ENCODE measurements at regions not wholly inside any gene's neighbourhood (a gene's known extent, or its start where the extent isn't known, plus 50 kb on each side); places are given as distances from the start of the nearest gene placed in this dataset.

DNA sequence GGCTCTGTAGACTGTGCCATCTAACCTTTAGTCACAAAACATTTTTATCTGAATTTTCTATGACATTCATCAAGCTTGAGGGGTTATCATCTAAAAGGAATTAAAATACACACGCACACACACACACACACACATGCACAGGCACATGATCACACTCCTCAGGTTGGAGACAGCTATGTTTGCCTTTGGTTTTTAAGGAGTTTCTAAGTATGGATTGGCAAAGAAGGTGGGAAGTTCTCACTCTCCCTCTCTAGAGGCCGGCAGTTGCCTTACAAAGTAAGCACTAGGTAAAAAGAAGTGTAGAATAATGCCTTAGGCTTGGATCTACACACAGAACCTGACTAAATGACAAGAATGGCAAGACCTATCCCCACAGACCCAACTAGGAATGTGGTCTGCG is 437.1 kb downstream of the ZEB2 start:
- no peak for DNase-seq (ENCODE audit: low spot score)
- Mint-ChIP-seq H3K9me3 (ENCODE audit: low read depth) (peaks cover 3% of the 10 kb centered on the region), H3K27me3 (ENCODE audit: low read depth) (no peaks in the 10 kb centered on the region), H3K4me1 (ENCODE audit: low read depth) (peaks cover 80% of the 10 kb centered on the region), H3K36me3 (ENCODE audit: low read depth) (peaks cover 2% of the 10 kb centered on the region), H3K4me3 (ENCODE audit: unreplicated experiment) (no peak overlapping the region), H3K27ac (ENCODE audit: unreplicated experiment) (peak overlapping the region; percentile 78)
- TF ChIP-seq CTCF (IDR thresholded peaks at IDR 0.05): no peak

DNA sequence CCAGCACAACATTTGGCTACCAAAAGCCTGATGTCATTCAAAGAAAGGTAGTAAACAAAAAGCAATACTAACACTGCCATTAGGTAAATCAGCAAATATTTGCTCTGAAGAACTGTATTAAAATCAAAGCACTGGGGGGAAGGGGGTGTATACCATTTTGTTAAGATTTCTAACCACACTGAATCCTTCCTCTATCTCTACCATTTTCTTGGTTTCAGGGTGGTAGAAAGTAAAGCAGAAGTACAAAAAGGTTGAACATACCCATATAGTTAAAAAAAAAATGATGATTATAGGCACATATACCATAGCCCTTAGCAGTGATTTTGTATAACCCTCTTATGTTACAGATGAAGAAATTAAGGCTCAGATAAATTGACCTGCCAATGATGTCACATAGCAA is 437.6 kb downstream of the ZEB2 start:
- H3K27ac Mint-ChIP-seq (ENCODE audit: unreplicated experiment): no peak overlapping the region
- peaks cover 3% of the 10 kb centered on the region for H3K9me3 Mint-ChIP-seq (ENCODE audit: low read depth)
- H3K36me3 Mint-ChIP-seq (ENCODE audit: low read depth): no peaks in the 10 kb centered on the region

GRCh38 chr2:144081272-144081671 is 438.6 kb downstream of the ZEB2 start:
- Mint-ChIP-seq H3K36me3 (ENCODE audit: low read depth) (no peaks in the 10 kb centered on the region), H3K4me1 (ENCODE audit: low read depth) (peaks cover 73% of the 10 kb centered on the region), H3K27ac (ENCODE audit: unreplicated experiment) (no peak overlapping the region), H3K4me3 (ENCODE audit: unreplicated experiment) (no peak overlapping the region), H3K27me3 (ENCODE audit: low read depth) (no peaks in the 10 kb centered on the region), H3K9me3 (ENCODE audit: low read depth) (peaks cover 3% of the 10 kb centered on the region)
- TF ChIP-seq CTCF (IDR thresholded peaks at IDR 0.05): no peak
- DNase-seq (ENCODE audit: low spot score): no peak

More for the DNA sequence above, 437.6 kb downstream of the ZEB2 start:
- Mint-ChIP-seq H3K27me3 (ENCODE audit: low read depth) (no peaks in the 10 kb centered on the region), H3K4me3 (ENCODE audit: unreplicated experiment) (no peak overlapping the region), H3K4me1 (ENCODE audit: low read depth) (peaks cover 78% of the 10 kb centered on the region)
- no peak for TF ChIP-seq CTCF (IDR thresholded peaks at IDR 0.05)
- DNase-seq (ENCODE audit: low spot score): no peak

DNA sequence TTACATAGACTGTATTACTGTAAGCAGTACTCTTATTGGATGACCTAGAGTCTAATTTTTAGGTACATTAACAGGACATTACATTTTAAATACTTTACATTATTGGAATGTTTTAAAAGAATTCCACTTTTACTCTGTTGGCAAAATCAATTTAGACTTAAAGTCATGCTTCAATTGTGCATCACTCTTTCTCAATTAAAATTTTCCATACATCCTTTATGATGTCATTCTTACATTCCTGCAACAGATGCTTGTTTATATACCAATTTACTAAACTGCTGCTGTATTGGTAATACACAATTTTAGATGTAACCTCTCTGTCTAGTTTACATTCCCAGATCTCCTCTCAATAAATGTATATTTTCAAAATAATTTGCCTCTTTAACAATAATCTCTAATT is 440.1 kb downstream of the ZEB2 start:
- Mint-ChIP-seq H3K4me3 (ENCODE audit: unreplicated experiment) (no peak overlapping the region), H3K4me1 (ENCODE audit: low read depth) (peaks cover 68% of the 10 kb centered on the region), H3K27me3 (ENCODE audit: low read depth) (no peaks in the 10 kb centered on the region), H3K36me3 (ENCODE audit: low read depth) (no peaks in the 10 kb centered on the region), H3K9me3 (ENCODE audit: low read depth) (peaks cover 3% of the 10 kb centered on the region), H3K27ac (ENCODE audit: unreplicated experiment) (peak overlapping the region; percentile 42)
- TF ChIP-seq CTCF (IDR thresholded peaks at IDR 0.05): no peak
- DNase-seq (ENCODE audit: low spot score): no peak

GRCh38 chr2:144078802-144079724 is 440.9 kb downstream of the ZEB2 start:
- Mint-ChIP-seq H3K27me3 (ENCODE audit: low read depth) (no peaks in the 10 kb centered on the region), H3K27ac (ENCODE audit: unreplicated experiment) (peak overlapping the region; percentile 36), H3K9me3 (ENCODE audit: low read depth) (peaks cover 3% of the 10 kb centered on the region), H3K4me3 (ENCODE audit: unreplicated experiment) (no peak overlapping the region), H3K36me3 (ENCODE audit: low read depth) (no peaks in the 10 kb centered on the region), H3K4me1 (ENCODE audit: low read depth) (peaks cover 61% of the 10 kb centered on the region)
- no peak for DNase-seq (ENCODE audit: low spot score)
- TF ChIP-seq CTCF (IDR thresholded peaks at IDR 0.05): no peak

All from chondrocyte (in vitro differentiated cells).